ENCODE measurements at regions not wholly inside any gene's neighbourhood (a gene's known extent, or its start where the extent isn't known, plus 50 kb on each side); places are given as distances from the start of the nearest gene placed in this dataset.
A peak's percentile ranks its signal among the peaks of the same experiment; 100 is the strongest.
"Not testable (repeated sequence)": the region's sequence is repeated elsewhere in the genome, so short reads cannot be mapped to it uniquely, and the experiment has no call there.

GRCh38 chr18:54662986-54663385 lies 71.9 kb downstream of the DYNAP start:
- DNase-seq = no peak

GRCh38 chr18:54669701-54670100 lies 78.7 kb downstream of the DYNAP start:
- DNase-seq = not testable (repeated sequence)

DNA sequence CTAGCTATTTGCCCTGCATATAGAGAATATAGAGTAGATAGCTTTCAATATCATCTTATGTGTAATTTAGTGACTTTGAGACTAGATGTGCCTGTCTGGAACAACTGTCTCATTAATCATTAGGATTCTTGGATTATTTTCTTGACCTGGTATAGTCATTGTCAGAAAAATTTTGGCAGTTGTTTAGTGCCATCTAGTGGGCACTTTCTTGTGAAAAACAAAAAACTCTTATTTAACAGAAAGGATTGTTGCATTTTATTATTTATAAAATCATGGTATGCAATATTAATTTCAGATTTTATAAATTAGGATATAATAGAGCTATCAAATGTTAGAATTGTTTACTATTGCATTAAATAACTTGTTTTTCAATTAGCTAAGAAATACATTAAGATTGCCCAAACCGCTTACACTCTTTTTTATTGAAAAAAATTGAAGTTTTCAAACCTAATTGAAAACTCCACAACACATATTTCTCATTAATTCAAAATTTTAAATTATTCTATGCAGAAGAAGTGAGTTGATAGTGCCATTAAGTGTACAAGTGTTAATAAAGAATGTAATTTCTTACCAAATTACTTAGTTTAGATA lies 80.3 kb downstream of the DYNAP start:
- no peak for DNase-seq

- no peak for DNase-seq
Observed at GRCh38 chr18:54672109-54672508, 81.1 kb downstream of the DYNAP start.

DNA sequence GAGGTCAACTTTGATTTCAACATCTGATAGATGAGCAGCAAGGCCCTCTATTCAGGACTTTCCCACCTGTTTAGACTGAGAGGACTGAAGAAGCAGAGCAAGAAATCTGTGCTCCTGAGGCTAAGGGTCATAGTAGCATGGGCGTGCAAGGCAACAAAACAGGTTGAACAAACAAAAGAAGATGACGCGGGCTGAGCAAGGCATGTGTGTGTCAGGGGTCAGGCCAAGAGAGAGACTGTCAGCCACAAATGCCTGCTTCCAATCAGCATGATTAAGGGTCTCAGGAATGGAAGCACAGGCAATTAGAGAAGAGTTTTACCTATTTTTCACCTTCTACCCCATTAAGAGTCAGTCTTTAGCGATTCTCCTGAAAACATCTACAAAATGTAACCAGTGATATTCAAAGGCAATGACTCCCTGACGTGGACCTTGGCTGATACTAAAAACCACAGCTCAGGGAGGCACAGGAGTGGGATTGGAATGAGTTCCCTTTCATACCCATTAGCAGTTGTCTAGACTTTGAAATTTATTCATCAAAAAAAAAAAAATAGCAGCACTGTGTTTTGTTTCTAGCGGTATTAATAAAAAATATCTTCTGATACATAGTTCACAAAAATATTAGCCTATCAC lies 81.9 kb downstream of the DYNAP start:
- DNase-seq = no peak

- no peak for DNase-seq
Observed at GRCh38 chr18:54673936-54674335, 82.9 kb downstream of the DYNAP start.

- no peak for DNase-seq
Observed at GRCh38 chr18:54675076-54675475, 84.0 kb downstream of the DYNAP start.

- DNase-seq = no peak
Observed at GRCh38 chr18:54679318-54680149, 88.5 kb downstream of the DYNAP start.

DNA sequence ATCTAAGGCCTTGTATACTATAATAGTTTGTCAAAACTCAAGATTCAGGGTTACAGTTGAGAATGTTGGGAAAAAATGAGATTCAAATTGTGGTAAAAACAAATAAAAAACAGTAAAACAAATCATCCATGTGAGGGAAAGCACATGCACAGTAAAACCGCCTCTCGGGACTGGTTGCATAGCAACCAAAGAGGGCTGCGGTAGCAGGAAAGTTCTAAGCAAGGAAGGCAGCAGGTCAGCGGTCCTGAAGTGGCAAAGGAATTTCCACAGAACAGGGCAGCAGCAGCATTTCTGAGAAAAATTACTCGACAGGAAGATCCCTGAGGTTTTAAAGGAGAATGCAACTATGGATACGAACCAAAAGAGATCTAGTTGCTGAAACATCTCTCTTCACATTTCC lies 93.7 kb downstream of the DYNAP start:
- DNase-seq = peak; percentile 71

- no peak for DNase-seq
Observed at GRCh38 chr18:54689319-54689718, 98.3 kb downstream of the DYNAP start.

DNA sequence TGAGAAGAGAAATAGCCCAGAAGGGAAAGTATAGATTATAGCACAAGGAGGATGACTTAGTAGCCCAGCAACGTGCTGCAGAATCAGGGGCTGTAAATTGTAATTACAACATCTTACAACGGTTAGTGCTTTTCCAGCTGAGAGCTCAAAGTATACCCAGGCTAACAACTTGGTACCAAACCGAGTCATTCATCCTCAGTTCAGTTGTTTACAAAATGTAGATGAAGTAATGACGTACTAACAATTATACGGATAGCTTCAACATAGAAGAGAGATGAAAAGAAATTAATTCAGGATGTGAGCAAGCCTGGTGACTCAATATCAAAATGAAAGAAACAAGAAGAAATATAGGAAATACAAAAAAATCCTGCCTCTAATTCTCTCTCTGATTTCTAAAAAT lies 99.2 kb downstream of the DYNAP start:
- DNase-seq = no peak

GRCh38 chr18:54692463-54692862 lies 101.4 kb downstream of the DYNAP start:
- no peak for DNase-seq

GRCh38 chr18:54696616-54697293 lies 105.7 kb downstream of the DYNAP start:
- DNase-seq = no peak

GRCh38 chr18:54700580-54700979 lies 109.5 kb downstream of the DYNAP start:
- DNase-seq = no peak

DNA sequence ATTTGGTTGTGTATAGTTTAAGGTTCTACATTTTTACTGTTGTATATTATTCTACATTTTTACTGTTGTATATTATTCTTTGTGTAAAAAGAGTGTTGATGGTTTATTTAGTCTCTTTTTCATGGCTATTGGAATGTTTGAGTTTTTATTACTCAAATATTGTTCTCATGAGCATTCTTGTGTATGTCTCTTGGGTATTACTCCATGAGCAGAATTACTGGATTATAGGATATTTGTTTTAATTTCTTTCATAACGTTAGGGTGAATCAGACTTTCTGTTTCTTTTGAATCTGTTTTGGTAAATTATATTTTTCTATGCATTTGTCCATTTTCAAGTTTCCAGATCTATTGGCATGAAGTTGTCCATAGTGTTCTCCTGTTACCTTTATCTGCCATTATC lies 111.6 kb downstream of the DYNAP start:
- no peak for DNase-seq

GRCh38 chr18:54710074-54710899 lies 118.0 kb upstream of the RAB27B start:
- DNase-seq = no peak

GRCh38 chr18:54710900-54711281 lies 117.4 kb upstream of the RAB27B start:
- DNase-seq = no peak

- DNase-seq = no peak
Observed at GRCh38 chr18:54712306-54712705, 116.0 kb upstream of the RAB27B start.

DNA sequence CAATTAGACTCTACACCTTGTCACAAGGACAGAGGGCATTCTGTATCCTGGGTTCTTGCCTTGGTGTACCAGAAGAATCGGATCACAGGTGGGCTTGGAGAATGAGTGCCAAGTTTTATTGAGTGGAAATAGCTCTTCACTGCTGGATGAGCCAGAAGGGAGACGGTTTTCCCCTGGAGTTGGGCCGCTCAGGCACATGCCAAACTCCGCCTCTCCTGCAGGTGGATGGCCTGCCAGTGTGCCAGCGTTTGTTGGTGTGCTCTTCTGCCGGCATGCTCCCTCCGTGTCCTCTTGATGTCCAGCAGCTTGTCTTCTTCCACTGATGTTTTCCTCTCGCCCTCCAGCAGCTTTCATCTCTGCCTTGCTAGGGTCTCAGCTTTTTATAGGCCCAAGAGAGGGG lies 115.5 kb upstream of the RAB27B start:
- DNase-seq = no peak

DNA sequence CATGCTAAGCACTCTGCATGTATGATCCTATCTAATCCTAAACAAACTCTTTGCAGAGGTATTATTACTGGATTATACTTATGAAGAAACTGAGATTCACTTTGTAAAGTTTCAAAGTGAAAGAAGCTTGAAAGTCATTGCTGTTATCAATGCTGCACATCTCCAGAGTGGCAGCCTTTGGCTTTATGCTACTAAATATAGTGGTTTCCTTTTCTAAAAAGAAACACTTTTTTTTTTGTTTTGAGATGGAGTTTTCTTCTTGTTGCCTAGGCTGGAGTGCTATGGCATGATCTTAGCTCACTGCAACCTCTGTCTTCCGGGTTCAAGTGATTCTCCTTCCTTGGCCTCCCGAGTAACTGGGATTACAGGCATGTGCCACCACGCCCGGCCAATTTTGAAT lies 114.9 kb upstream of the RAB27B start:
- DNase-seq = no peak

DNA sequence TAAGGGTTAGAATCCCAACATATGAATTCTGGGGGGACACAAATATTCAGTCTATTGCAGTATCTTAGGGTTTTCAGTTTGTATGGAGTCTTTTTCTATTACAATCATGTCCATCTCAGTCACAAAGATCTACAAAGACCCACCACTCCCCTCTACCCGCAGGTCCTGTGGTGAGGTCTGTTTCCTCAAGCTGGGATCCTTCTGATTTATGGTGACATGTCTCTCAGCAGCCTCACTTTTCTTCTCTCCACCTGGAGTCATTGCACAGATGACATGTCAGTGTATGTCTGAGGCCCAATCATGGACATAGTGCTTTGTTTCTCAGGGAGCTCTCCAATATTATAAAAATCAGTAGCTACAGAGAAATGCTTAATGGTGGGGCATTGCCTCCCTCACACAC lies 113.4 kb upstream of the RAB27B start:
- no peak for DNase-seq

- DNase-seq = no peak
Observed at GRCh38 chr18:54716586-54716985, 111.7 kb upstream of the RAB27B start.
